Left ventricle myocardium inferior (tissue), 1 donor: ENCODE measurements at regions not wholly inside any gene's neighbourhood (a gene's known extent, or its start where the extent isn't known, plus 50 kb on each side); places are given as distances from the start of the nearest gene placed in this dataset.

Experiments
- DNase-seq: peaks from one replicate; pipeline ENCODE4 v3.0.0-alpha.2; 2020
- H3K27ac ChIP-seq: fragments of 200-600 bp; replicated peaks from 2 replicates; pipeline ENCODE4 v1.8.0; 2021
- H3K27me3 ChIP-seq: fragments of 200-600 bp; 2 replicates; pipeline ENCODE4 v1.8.0; 2021; ENCODE audit warnings: low read depth
- H3K36me3 ChIP-seq: fragments of 200-600 bp; 2 replicates; pipeline ENCODE4 v1.8.0; 2021
- H3K4me1 ChIP-seq: fragments of 200-600 bp; 2 replicates; pipeline ENCODE4 v1.8.0; 2021
- H3K4me3 ChIP-seq: fragments of 200-600 bp; 2 replicates; pipeline ENCODE4 v1.8.0; 2021; ENCODE audit warnings: mild to moderate bottlenecking, moderate library complexity
- H3K9me3 ChIP-seq: fragments of 200-600 bp; replicated peaks from 2 replicates; pipeline ENCODE4 v1.8.0; 2021
- CTCF ChIP-seq: fragments of 200-600 bp; IDR thresholded peaks from 2 replicates; pipeline ENCODE4 v1.8.0; 2021; ENCODE audit warnings: antibody characterized with exemption, mild to moderate bottlenecking, borderline replicate concordance
- intact Hi-C: fragments of 100-400 bp; cut with micrococcal nuclease; formaldehyde crosslinking; loops from one replicate; pipeline ENCODE4 v1.11.0; 2022
- donor health status: DM: no; HTN: yes; CAD: no; lungs with severe emphysema.

DNA sequence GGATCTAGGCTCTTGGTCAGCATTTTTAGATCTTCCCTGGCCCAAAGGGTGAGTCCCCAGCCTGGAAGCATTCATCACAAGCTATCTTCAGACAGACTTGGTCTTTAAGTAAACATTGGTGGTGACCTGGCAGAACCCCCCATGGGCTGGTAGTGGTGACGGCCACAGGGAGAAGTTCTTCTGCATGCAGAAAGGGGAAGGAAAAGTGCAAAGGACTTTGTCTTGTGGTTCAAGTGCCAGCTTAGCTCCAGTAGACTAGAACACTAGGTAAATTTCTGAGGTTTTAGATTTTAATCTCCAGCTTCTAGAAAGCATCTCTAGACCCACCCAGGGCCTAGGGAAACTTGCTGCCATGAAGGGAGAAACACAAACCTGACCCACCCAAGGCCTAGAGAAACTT, 584.0 kb downstream of the CHSY3 start:
- no peak overlapping the region for H3K27ac ChIP-seq
- peaks cover 9% of the 10 kb centered on the region for H3K9me3 ChIP-seq
- TF ChIP-seq CTCF: no peak
- no peaks in the 10 kb centered on the region for H3K27me3 ChIP-seq
- intact Hi-C loops: no loop called here
- DNase-seq: no peak
- H3K4me3 ChIP-seq: no peak overlapping the region
- H3K36me3 ChIP-seq: no peaks in the 10 kb centered on the region
- H3K4me1 ChIP-seq: no peaks in the 10 kb centered on the region

DNA sequence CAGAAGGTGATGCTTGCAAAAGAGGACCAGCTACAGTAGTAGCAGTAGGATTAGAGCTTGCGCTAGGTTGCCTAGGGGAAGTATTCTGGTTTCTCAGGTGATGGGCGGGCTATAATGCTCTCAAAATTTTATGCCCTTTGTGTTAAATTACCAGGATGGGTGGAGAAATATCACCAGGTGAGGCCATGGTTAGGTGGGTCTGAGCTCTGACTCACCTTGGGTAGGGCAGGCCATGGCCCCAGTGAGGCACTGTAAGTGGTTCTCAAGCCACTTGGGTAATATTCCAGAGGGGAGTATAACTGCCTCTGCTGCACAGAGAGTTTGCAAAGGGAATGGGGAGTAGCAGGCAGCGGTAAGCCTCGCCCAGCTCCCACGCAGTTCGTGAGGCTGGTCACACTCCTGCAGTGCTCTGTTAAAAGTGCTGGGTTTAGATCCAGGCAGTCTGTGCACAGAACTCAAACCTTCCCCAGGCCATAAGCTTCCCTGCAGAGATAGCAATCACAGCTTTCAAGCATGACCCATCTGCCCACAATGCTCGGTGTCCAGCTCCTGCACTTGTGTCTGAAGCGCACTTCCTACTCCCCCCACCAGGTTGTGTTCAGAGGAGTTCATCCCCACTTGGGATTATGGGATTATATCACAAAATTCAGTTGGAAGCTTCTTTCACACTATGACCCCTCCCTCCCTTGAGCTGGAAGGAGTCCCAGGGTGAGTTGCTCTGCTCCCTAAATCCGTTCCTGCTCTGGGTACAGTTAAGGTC, 575.0 kb downstream of the CHSY3 start:
- no peak for DNase-seq
- TF ChIP-seq CTCF: no peak
- Histone ChIP-seq H3K4me3 (no peak overlapping the region), H3K36me3 (no peaks in the 10 kb centered on the region), H3K9me3 (peaks cover 34% of the 10 kb centered on the region), H3K4me1 (no peaks in the 10 kb centered on the region), H3K27me3 (no peaks in the 10 kb centered on the region), H3K27ac (no peak overlapping the region)
- intact Hi-C loops: no loop called here

DNA sequence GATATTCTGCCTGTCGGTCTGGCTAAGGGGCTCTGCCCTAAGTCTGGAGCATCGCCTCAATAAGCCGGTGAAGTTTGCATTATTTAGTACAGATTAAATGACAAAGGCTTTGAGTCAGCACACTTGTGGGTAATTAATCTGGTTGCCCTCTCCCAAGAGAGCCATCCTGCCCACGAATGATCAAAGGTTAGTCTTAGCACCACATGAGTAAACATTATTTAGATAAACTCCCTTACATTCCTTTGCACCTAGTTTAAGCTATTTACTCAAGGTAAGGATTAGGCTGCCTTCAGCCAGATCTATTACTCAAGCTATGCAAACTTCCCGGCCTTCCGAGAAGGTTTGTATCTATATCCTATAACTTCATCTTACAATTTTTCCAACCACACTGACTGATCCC, 572.1 kb downstream of the CHSY3 start:
- Histone ChIP-seq H3K9me3 (peaks cover 51% of the 10 kb centered on the region), H3K27ac (no peak overlapping the region), H3K36me3 (no peaks in the 10 kb centered on the region), H3K4me3 (no peak overlapping the region), H3K4me1 (no peaks in the 10 kb centered on the region), H3K27me3 (no peaks in the 10 kb centered on the region)
- no peak for DNase-seq
- intact Hi-C loops: no loop called here
- TF ChIP-seq CTCF: no peak

GRCh38 chr5:130462516-130462915, 558.3 kb downstream of the CHSY3 start:
- Histone ChIP-seq H3K4me1 (no peaks in the 10 kb centered on the region), H3K27ac (no peak overlapping the region), H3K4me3 (no peak overlapping the region), H3K9me3 (peaks cover 8% of the 10 kb centered on the region), H3K36me3 (no peaks in the 10 kb centered on the region), H3K27me3 (no peaks in the 10 kb centered on the region)
- no peak for DNase-seq
- intact Hi-C loops: no loop called here
- no peak for TF ChIP-seq CTCF

GRCh38 chr5:130455175-130455574, 550.9 kb downstream of the CHSY3 start:
- Histone ChIP-seq H3K4me3 (no peak overlapping the region), H3K36me3 (no peaks in the 10 kb centered on the region), H3K27ac (no peak overlapping the region), H3K27me3 (no peaks in the 10 kb centered on the region), H3K9me3 (peaks cover 42% of the 10 kb centered on the region), H3K4me1 (no peaks in the 10 kb centered on the region)
- TF ChIP-seq CTCF: no peak
- intact Hi-C loops: no loop called here
- no peak for DNase-seq
